Keratinocyte (primary cell): ENCODE measurements at regions not wholly inside any gene's neighbourhood (a gene's known extent, or its start where the extent isn't known, plus 50 kb on each side); places are given as distances from the start of the nearest gene placed in this dataset.
A peak's percentile ranks its signal among the peaks of the same experiment; 100 is the strongest.

Experiments
- DNase-seq: peaks from one replicate; pipeline ENCODE4 v3.0.0-alpha.2; 2011; ENCODE audit warnings: low read depth, missing footprints, low spot score
- FAIRE-seq: peaks from 2 replicates; lab custom pipeline; 2011; peaks lifted over from hg19 to GRCh38; lab: Jason Lieb, UNC
- H2AFZ ChIP-seq: 2 replicates; pipeline ENCODE4 v1.6.0; 2012; ENCODE audit warnings: low read length, control low read depth, inconsistent platforms; ENCODE audit not compliant: control insufficient read depth
- H3K27ac ChIP-seq: 2 replicates; pipeline ENCODE4 v1.5.1; 2011; ENCODE audit warnings: low read length; ENCODE audit not compliant: control insufficient read depth, insufficient read depth
- H3K27me3 ChIP-seq: 3 replicates; pipeline ENCODE4 v1.6.0; 2011; ENCODE audit warnings: low read length; ENCODE audit not compliant: control insufficient read depth, insufficient read depth; ENCODE audit errors: extremely low read depth
- H3K36me3 ChIP-seq, 2 experiments: 2 replicates in 1 of 2; 3 replicates in 1 of 2; pipeline ENCODE4 v1.5.1; 2011; ENCODE audit warnings: low read length in 2 of 2, mild to moderate bottlenecking in 1 of 2; ENCODE audit not compliant: control insufficient read depth in 2 of 2, insufficient read depth in 2 of 2; ENCODE audit errors: extremely low read depth in 1 of 2
- H3K4me1 ChIP-seq: 3 replicates; pipeline ENCODE4 v1.5.1; 2011; ENCODE audit warnings: low read length; ENCODE audit not compliant: control insufficient read depth, insufficient read depth; ENCODE audit errors: extremely low read depth
- H3K4me2 ChIP-seq: 3 replicates; pipeline ENCODE4 v1.6.0; 2011; ENCODE audit warnings: low read depth, low read length; ENCODE audit not compliant: control insufficient read depth, insufficient read depth; ENCODE audit errors: extremely low read depth
- H3K4me3 ChIP-seq, 3 experiments: fragments of 200-600 bp in 1 of 3; sonication (generic) in 1 of 3; 2 replicates in 2 of 3; 3 replicates in 1 of 3; pipeline ENCODE4 v1.5.1; 2011 to 2016; ENCODE audit warnings: low read length in 3 of 3, mild to moderate bottlenecking in 3 of 3, control low read depth in 2 of 3, inconsistent platforms in 1 of 3, low read depth in 1 of 3, mixed read lengths in 1 of 3, mixed run types in 1 of 3, moderate library complexity in 1 of 3; ENCODE audit not compliant: control insufficient read depth in 2 of 3, insufficient read depth in 2 of 3; ENCODE audit errors: extremely low read depth in 1 of 3
- H3K79me2 ChIP-seq: 2 replicates; pipeline ENCODE4 v1.6.0; 2012; ENCODE audit warnings: low read length; ENCODE audit not compliant: control insufficient read depth, insufficient read depth
- H3K9ac ChIP-seq: 3 replicates; pipeline ENCODE4 v1.6.0; 2011; ENCODE audit warnings: low read length; ENCODE audit not compliant: control insufficient read depth, insufficient read depth; ENCODE audit errors: extremely low read depth
- H3K9me1 ChIP-seq: 3 replicates; pipeline ENCODE4 v1.6.0; 2011; ENCODE audit warnings: low read length; ENCODE audit not compliant: control insufficient read depth, insufficient read depth; ENCODE audit errors: extremely low read depth
- H3K9me3 ChIP-seq: 2 replicates; pipeline ENCODE4 v1.5.1; 2012; ENCODE audit warnings: low read depth, low read length; ENCODE audit not compliant: control insufficient read depth
- H4K20me1 ChIP-seq: 3 replicates; pipeline ENCODE4 v1.6.0; 2011; ENCODE audit warnings: low read length; ENCODE audit not compliant: control insufficient read depth, insufficient read depth; ENCODE audit errors: extremely low read depth
- CTCF ChIP-seq, 3 experiments: IDR thresholded peaks in 1 of 3; conservative IDR thresholded peaks in 1 of 3; optimal IDR thresholded peaks in 1 of 3; 2 replicates in 2 of 3; 3 replicates in 1 of 3; pipeline versions ENCODE3 to v1.5.1; 2011; ENCODE audit warnings: low read length in 3 of 3, mild to moderate bottlenecking in 3 of 3, moderate library complexity in 2 of 3, control low read depth in 1 of 3, inconsistent platforms in 1 of 3; ENCODE audit not compliant: insufficient read depth in 2 of 3; ENCODE audit errors: extremely low read depth in 1 of 3
- EZH2 ChIP-seq: IDR thresholded peaks from one replicate; pipeline ENCODE4 v1.6.1; 2012; ENCODE audit warnings: inconsistent platforms, mild to moderate bottlenecking, low read length, moderate library complexity
- dilution Hi-C: fragments of 300-500 bp; cut with MboI; formaldehyde crosslinking; loops from one replicate; pipeline ENCODE4 v1.7.0; 2020; ENCODE audit warnings: low sequenced_read_pairs; ENCODE audit not compliant: extremely low pct_ligation_motif_present

GRCh38 chr17:14779241-14779640, 478.4 kb downstream of the HS3ST3B1 start:
- Histone ChIP-seq H3K9ac (no peak overlapping the region), H3K4me3 (no peak overlapping the region), H3K27ac (no peak overlapping the region), H4K20me1 (no peaks in the 10 kb centered on the region), H3K9me1 (no peaks in the 10 kb centered on the region), H3K4me1 (peaks cover 38% of the 10 kb centered on the region), H3K9me3 (no peaks in the 10 kb centered on the region), H3K36me3 (no peaks in the 10 kb centered on the region), H3K27me3 (no peaks in the 10 kb centered on the region), H2AFZ (peak overlapping the region; percentile 67), H3K4me2 (peak overlapping the region; percentile 19), H3K79me2 (no peaks in the 10 kb centered on the region)
- DNase-seq = no peak
- no peak for TF ChIP-seq CTCF (optimal IDR thresholded peaks at IDR 0.05 in 1 of 3, IDR thresholded peaks at IDR 0.05 in 1 of 3, conservative IDR thresholded peaks at IDR 0.05 in 1 of 3; ENCODE audit: extremely low read depth in 1 of 3, insufficient read depth in 2 of 3, low read length in 3 of 3)
- dilution Hi-C loops = no loop called here
- peak; percentile 17 for FAIRE-seq

DNA sequence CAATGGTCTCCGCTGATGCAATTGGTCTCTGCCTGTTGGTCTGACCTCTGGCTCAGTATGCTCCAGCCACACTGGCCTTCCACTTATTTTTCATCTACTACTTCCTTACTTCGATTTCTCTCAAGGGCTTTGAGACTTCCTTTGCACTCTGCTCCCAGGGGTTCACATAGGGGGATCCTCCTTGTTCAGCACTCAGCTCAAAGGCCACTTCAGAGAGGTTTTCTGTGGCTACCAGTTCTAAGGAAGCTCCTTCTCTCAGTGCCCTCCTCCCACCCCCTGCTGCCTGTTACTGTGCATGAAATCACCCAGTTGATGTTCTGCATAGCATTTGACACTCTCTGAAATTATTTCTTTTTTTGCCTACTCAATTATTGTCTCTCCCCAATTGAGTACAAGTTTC, 476.4 kb downstream of the HS3ST3B1 start:
- no peaks in the 10 kb centered on the region for H3K79me2 ChIP-seq
- no peaks in the 10 kb centered on the region for H4K20me1 ChIP-seq
- dilution Hi-C loops = no loop called here
- H3K27ac ChIP-seq = peak overlapping the region; percentile 89
- TF ChIP-seq EZH2 (no peak), CTCF (optimal IDR thresholded peaks at IDR 0.05 in 1 of 3, IDR thresholded peaks at IDR 0.05 in 1 of 3, conservative IDR thresholded peaks at IDR 0.05 in 1 of 3; ENCODE audit: extremely low read depth in 1 of 3, insufficient read depth in 2 of 3, low read length in 3 of 3) (no peak)
- no peak overlapping the region for H3K4me3 ChIP-seq
- no peak overlapping the region for H2AFZ ChIP-seq
- no peaks in the 10 kb centered on the region for H3K27me3 ChIP-seq
- no peaks in the 10 kb centered on the region for H3K9me3 ChIP-seq
- peak overlapping the region; percentile 64 for H3K9ac ChIP-seq
- peaks cover 38% of the 10 kb centered on the region for H3K4me1 ChIP-seq
- FAIRE-seq (no peak), DNase-seq (no peak)
- peak overlapping the region; percentile 25 for H3K4me2 ChIP-seq
- no peaks in the 10 kb centered on the region for H3K9me1 ChIP-seq
- H3K36me3 ChIP-seq = no peaks in the 10 kb centered on the region
